ENCODE measurements at regions not wholly inside any gene's neighbourhood (a gene's known extent, or its start where the extent isn't known, plus 50 kb on each side); places are given as distances from the start of the nearest gene placed in this dataset.
"Not testable (repeated sequence)": the region's sequence is repeated elsewhere in the genome, so short reads cannot be mapped to it uniquely, and the experiment has no call there.

GRCh38 chr14:21894898-21895194, 221.2 kb upstream of the OR4E1 start:
- not testable (repeated sequence) for TF ChIP-seq POLR2A (IDR thresholded peaks at IDR 0.05); CTCF (IDR thresholded peaks at IDR 0.05 in 4 of 5, conservative IDR thresholded peaks at IDR 0.05 in 1 of 5)
